Myocyte (in vitro differentiated cells): ENCODE measurements at regions not wholly inside any gene's neighbourhood (a gene's known extent, or its start where the extent isn't known, plus 50 kb on each side); places are given as distances from the start of the nearest gene placed in this dataset.
"Not testable (repeated sequence)": the region's sequence is repeated elsewhere in the genome, so short reads cannot be mapped to it uniquely, and the experiment has no call there.

ENCODE experiments used
- DNase-seq: peaks from one replicate; pipeline ENCODE4 v3.0.0-alpha.2; 2012; ENCODE audit warnings: low read depth

- DNase-seq = not testable (repeated sequence)
These were observed 86.9 kb upstream of the FZD7 start for GRCh38 chr2:201946746-201947145.

DNA sequence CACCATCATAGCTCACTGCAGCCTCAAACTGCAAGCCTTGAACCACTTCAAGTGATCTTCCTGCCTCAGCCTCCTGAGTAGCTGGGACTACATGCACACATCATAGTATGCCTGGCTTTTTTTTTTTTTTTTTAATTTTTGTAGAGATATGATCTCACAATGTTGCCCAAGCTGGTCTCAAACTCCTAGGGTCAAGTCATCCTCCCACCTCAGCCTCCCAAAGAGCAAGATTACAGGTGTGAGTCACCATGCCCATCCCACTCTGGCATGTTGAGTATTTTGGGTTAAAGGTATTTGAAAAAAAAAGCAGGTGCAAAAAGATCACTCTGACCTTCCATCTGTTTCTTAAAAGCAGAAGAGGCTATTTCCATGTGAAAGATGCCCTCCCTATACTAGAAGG, 86.4 kb upstream of the FZD7 start:
- DNase-seq = no peak

- DNase-seq = no peak
These were observed 84.3 kb upstream of the FZD7 start for GRCh38 chr2:201949181-201949926.

- DNase-seq = no peak
These were observed 83.8 kb upstream of the FZD7 start for GRCh38 chr2:201949927-201950246.

- DNase-seq = no peak
These were observed 83.0 kb upstream of the FZD7 start for GRCh38 chr2:201950606-201951005.

DNA sequence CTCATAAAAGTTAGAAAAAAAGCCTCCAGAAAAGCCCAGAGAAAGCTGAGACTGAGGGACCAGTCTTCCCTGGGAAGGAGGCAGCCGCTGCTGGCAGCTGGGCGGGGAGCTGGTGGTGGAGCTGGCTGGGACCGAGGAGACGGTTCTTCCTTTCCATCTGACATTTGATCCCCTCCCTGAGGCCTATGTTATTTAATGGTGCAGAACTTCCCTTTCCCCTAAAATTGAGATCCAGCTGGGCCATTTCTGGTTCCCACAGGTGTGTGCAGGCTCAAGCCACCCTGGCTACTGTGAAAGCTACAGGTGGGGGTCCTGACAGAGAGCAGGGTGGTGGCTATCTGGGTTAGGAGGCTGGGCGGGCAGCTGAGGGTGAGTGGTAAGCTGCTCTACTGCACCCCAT, 81.5 kb upstream of the FZD7 start:
- DNase-seq = no peak

- DNase-seq = no peak
These were observed 80.3 kb upstream of the FZD7 start for GRCh38 chr2:201953396-201953795.

DNA sequence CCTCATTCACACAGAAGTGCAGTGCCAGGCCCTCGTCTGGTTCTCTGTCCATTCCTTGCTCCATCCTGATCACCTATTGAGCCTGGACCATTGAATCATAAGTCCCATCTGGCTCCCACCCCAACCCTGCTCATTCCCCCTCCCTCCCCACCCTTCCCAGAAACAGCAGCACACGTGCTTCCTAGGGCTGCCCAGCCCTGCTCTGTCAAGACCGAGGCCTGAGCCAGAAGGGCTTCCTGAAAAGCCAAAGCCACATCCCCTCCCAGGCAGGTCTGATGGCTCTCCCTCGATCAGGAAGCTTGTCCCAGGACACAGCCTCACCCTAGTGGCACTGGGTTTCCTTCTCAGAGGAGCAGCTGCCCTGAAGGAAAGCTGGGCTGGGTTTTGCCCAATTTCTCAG, 79.8 kb upstream of the FZD7 start:
- no peak for DNase-seq

DNA sequence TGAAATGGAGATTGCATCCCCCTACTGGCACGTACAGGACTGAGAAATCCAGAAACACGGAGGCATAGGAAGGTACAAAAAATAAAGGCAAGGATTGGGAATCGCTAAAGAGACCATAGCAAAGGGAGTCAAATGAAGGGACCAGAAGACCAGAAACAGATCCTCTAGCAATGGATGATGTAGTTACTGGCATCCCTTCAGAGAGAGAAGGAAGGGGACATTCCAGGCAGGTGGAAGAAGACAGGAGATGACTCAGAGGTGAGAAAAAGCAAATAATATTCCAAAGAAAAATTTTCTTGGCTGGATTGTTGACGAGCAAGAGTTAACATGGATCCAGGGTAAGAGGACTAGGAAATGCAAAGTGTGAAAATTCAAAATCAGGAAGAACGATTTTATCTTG, 78.4 kb upstream of the FZD7 start:
- DNase-seq = no peak

DNA sequence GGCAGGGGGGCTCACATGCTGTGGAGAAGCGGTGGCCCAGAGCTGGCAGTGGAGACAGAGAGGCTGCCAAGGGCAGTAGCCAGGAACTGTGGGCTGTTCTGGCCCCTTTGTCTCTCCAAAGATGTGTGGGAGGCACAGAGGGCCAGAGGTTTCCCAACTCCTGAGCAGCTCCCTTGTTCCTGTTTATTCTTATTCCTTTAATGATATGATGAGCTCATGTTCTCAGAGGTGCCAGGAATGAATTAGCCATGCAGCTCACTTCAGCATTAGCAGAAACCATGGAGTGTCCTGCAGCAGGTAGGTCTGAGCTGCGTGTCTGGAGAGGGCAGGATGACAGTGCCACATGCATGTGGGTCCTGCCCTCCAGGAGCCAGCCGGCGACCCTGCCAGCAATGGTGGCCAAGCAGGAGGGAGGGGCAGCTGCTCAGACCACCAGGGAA, 77.9 kb upstream of the FZD7 start:
- DNase-seq = no peak

DNA sequence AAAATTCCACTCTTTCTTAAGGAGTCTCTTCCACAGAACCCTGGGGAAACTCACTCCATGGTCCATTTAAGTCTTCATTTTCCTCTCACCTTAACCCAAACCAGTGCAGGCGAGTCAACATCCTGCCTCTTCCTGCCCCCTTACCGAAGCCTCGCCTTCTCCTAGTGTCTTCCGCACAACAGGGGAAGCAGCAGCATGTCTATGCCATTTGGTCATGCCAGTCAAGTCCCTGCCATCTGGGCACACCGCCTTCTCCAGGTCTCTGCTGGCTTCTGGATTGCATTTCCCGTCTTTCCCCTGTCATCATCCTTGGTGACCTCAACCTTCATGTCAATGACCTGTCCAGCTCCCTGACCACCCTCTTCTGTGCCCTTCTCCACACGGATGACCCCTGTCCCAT, 77.3 kb upstream of the FZD7 start:
- DNase-seq = peak; percentile 50

DNA sequence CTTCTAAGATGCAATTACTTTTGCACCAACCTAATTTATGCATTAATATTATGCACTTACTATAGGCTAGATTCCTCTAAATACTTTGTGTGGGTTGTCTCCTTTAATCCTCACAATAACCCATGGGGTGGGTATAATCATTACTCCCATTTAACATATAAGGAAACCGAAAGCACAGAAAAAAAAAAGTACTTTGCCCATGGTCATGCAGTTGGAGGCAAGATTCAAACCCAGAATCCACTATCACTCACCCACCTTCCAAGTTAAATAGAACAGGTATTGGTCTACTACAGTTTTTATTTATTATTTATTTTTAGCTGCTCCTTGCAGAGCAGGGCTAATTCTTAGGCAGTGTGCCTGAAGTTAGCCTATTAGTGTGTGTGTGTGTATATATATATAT, 76.6 kb upstream of the FZD7 start:
- no peak for DNase-seq

DNA sequence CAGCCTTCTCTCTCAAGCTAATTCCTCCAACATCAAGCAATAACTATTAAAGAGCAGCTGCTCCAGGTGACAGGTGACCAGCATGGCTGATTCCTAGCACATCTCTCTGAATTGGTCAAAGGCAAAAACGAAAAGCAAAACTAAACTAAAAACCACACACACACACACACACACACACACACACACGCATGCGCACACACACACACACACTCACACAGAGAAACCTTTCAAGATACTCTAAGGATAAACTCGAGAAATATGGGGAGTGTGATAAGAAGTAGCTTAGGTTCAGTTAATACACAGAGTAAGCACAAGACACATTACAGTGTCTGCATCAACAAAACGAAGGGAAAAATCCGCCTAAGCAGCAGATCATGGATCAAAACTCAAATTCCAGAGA, 74.5 kb upstream of the FZD7 start:
- no peak for DNase-seq

DNA sequence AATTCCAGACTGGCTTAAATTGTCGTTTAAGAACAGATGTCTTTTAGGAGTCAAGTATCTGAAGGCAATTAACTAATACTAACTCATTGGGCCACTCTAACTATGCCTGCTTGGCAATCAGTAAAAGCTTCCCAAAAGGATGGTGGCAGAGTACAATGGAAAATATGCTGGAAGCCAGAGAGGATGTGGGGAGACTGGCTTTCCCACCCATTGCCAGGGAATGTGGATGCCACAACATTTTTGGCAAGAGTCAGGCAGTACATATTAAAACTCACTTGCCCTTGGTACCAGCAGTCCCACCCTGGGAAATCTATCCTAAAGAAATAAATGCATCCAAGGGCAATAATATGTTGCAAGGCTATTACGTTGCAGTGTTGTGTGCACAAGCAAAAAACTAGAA, 74.0 kb upstream of the FZD7 start:
- DNase-seq = peak; percentile 73

- no peak for DNase-seq
These were observed 73.3 kb upstream of the FZD7 start for GRCh38 chr2:201960305-201960704.

DNA sequence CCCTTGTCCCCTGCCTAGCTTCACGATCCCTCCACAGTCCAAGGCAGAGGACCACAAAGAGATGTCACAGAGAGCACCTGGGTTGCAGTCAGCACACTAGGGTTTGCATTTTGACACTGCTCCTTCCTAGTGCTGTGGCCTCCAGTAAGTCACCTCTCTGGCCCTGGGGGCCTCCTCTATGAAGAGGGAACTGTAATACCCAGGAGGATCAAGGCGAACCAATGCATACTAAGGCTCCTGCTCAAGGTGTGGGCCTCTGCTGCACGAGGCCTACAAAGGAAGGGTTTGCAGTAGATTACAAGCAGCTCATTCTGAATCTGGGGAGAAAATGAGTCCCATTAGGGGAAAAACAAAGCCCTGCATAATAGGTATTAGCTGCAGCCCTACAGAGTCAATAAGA, 72.3 kb upstream of the FZD7 start:
- no peak for DNase-seq

DNA sequence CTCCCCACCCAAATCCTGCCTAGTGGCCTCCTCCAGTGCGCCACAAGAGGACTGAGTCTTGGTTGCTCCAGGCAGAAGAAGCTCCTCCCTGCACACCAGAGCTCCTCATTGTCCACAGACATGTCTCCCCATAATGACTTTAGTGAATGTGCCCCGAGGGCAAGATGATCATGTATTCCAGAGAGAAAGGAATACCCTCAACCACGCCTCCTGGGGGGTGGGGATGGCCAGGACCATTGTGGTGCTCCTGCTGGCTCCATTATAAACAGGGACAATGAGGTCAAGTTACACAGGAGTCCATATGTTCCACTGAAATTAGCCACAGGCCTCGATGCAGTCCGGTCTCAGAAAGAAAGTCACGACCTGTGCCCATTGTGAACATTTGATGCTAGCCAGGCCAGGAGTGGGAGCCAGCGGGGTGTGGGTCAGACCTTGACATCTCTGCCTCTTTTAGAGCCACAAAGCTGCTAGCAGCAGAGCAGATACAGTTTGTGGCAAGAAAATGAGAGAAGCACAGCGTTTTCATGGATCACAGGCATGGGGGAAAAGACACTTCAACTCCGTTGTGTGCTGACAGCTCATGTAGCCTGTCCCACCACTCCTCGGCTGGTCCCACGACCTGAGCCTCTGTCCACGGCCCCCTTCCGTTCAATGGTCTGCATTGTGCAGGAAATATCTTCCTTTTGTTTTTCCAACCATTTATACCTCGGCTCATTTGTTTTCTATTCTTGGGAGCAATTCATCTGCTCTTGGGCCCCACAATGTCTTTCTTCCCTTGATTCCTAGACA, 70.7 kb upstream of the FZD7 start:
- no peak for DNase-seq

DNA sequence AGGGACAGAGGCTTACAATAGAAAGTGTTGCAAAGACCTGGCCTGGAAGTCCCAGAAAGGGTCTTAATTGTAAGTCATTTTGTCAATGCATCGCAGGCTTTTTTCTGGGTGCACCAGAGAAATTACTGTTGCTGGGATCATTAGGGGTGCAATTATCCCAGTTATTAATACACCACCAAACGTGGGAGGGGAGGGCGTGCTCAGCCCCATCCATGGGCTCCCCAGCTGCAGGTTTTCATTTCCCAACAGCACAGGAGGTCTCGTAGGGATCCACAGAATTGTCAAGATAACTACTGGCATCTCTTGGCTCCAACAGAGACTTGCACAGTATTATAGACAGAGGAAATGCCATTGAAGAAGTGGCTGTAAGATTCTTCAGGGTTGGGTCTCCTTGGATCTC, 69.6 kb upstream of the FZD7 start:
- no peak for DNase-seq

DNA sequence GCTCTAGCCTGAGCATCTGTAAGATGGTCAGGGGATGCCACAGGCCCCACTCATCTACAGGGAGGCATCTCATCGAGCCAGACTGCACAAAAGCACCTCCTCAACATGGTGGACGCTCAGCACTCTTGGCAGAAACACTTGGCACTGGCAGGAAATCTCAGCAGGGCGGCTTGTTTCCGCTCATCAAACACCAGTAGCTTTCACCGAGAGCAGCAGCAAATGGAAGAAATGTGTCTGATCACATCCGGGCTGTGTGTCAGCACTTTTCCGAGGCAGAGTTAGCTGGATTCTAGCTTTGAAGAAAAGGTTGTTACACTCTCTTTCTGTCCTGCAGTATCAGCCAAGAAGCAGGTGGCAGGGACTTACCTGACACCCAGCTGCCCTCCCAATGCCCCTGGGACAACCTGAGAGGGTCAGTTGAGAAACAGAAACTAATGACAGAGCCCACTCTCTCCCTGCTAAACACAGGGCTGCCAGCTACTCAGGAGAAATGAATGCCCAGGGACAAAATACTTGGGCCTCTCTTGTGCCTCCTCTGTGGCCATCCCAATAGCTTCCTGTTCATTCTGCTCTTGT, 68.9 kb upstream of the FZD7 start:
- no peak for DNase-seq

DNA sequence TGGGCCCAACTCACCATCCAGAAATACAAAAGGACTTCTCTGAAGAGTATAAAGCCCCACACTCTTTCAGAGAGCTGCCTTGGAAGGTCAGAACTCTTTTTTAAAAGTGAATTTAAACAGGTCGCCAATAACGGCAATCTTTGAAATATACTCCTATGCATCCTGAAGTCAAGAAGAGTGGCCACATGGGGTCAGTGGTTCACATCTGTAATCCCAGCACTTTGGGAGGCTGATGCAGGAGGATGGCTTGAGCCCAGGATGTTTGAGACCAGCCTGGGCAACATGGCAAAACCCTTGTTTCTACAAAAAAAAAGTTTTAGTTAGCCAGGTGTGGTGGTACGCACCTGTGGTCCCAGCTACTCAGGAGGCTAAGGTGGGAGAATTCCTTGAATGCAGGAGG, 68.1 kb upstream of the FZD7 start:
- no peak for DNase-seq

DNA sequence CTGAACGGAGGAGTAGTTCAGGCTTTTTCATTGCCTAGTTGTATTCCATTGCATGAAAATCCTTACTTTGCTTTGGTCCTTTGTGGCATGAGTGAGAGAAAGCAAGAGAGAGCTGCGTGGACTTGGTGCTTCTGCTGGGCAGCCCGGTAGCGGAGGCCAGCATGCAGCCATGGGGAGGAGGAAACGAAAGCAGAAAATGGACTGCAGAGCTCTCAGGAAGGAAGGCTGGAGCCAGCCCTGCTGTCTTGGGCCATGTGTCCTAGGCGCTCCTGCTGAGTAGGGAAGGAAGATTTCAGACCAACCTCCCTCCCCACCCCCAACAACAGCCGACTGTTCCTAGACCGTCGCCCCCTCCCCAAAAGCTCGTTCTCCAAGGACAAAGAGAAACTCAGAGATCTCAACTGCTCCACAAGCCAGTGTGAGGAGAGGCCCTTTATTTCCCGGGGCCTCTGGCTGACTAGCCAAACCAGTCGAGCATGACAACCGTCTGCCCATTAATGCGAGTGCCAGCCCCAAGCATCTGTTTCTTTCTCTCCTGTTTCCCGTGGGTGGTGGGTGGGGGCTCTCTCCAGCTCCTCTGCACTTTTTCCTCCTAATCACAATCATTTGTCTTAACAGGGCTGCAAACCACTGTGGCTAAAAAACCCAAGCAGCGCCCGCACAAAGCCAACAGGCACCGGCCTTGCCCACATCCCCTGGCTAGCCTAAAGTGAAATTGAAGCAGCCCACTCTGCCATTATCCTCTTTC, 66.8 kb upstream of the FZD7 start:
- DNase-seq = no peak

DNA sequence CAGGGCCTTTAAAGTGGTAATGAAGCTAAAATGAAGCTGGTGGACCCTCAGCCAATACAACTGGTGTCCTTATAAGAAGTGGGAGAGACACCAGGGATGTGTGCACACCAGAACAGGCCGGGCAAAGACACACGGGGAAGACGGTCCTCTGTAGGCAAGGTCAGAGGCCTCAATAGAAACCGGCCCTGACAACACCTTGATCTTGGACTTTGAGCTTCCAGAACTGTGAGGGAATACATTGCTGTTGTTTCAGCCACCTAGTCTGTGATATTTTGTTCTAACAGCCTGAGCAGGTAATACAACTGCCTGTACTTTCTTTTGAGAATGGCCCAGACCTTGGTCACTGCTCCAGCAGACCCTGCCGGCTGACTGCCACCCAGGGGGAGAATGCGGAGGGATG, 65.6 kb upstream of the FZD7 start:
- DNase-seq = no peak
